IMR-90 (cell line): ENCODE measurements at regions not wholly inside any gene's neighbourhood (a gene's known extent, or its start where the extent isn't known, plus 50 kb on each side); places are given as distances from the start of the nearest gene placed in this dataset.

Source experiments
- CHD1 ChIP-seq: IDR thresholded peaks from 2 replicates; pipeline ENCODE4 v1.6.1; 2012; ENCODE audit warnings: low read depth, low read length, improper control_type of control experiment
- CTCF ChIP-seq: conservative IDR thresholded peaks from 2 replicates; pipeline ENCODE4 v1.5.1; 2012; ENCODE audit warnings: mild to moderate bottlenecking, low read depth, low read length, improper control_type of control experiment
- FOS ChIP-seq: fragments of 150-350 bp; IDR thresholded peaks from 2 replicates; pipeline ENCODE4 v1.6.1; 2016; ENCODE audit warnings: low read depth, low read length
- MAZ ChIP-seq: IDR thresholded peaks from 2 replicates; pipeline ENCODE4 v1.6.1; 2012; ENCODE audit warnings: low read depth, mild to moderate bottlenecking, low read length, improper control_type of control experiment, moderate library complexity, borderline replicate concordance
- NFE2L2 ChIP-seq: fragments of 150-350 bp; IDR thresholded peaks from 2 replicates; pipeline ENCODE4 v1.6.1; 2016; ENCODE audit warnings: low read depth, mild to moderate bottlenecking, low read length
- POLR2A ChIP-seq: IDR thresholded peaks from 2 replicates; pipeline ENCODE4 v1.6.1; 2012; ENCODE audit warnings: mild to moderate bottlenecking, low read depth, low read length
- RAD21 ChIP-seq: IDR thresholded peaks from 2 replicates; pipeline ENCODE4 v1.6.1; 2012; ENCODE audit warnings: low read length, improper control_type of control experiment
- RCOR1 ChIP-seq: IDR thresholded peaks from 2 replicates; pipeline ENCODE4 v1.6.1; 2012; ENCODE audit warnings: mild to moderate bottlenecking, low read length, improper control_type of control experiment; ENCODE audit not compliant: insufficient replicate concordance
- TF ChIP-seq, protein P1 (sequence below): fragments of 150-350 bp; IDR thresholded peaks from 2 replicates; pipeline ENCODE4 v1.6.1; 2016; ENCODE audit warnings: low read depth, mild to moderate bottlenecking, low read length, moderate library complexity, borderline replicate concordance

- TF ChIP-seq CTCF (no peak), POLR2A (no peak), MAZ (no peak), RAD21 (no peak), RCOR1 (no peak), CHD1 (no peak), FOS (no peak), NFE2L2 (no peak)
- TF ChIP-seq, protein P1, sequence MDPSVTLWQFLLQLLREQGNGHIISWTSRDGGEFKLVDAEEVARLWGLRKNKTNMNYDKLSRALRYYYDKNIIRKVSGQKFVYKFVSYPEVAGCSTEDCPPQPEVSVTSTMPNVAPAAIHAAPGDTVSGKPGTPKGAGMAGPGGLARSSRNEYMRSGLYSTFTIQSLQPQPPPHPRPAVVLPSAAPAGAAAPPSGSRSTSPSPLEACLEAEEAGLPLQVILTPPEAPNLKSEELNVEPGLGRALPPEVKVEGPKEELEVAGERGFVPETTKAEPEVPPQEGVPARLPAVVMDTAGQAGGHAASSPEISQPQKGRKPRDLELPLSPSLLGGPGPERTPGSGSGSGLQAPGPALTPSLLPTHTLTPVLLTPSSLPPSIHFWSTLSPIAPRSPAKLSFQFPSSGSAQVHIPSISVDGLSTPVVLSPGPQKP: no peak
Observed at GRCh38 chr3:193053046-193053435, 135.4 kb upstream of the MB21D2 start.
